ENCODE measurements at regions not wholly inside any gene's neighbourhood (a gene's known extent, or its start where the extent isn't known, plus 50 kb on each side); places are given as distances from the start of the nearest gene placed in this dataset.

DNA sequence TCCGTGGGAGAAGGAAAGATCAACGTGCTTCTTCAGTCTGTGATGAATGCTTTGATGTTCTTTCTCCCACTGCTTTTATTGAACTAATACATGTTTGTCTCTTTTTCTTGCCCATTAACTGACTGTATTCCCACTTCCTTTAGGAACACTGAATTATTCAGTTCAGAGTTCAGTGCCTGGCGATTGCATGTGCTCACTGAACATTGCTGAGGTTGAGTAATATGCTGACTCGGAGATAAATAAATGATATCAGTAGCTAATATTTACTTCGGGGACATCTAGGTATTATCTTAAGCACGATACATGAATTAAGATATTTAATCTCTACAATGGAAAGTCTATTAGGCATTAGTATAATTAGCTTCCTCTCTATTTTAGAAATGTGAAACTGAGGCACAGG lies 102.3 kb upstream of the OR5AK2 start:
- no peak for TF ChIP-seq POLR2AphosphoS5 (IDR thresholded peaks at IDR 0.05; ENCODE audit: borderline replicate concordance, low read depth, low read length)
- TF ChIP-seq EZH2 (IDR thresholded peaks at IDR 0.05), result no peak

Data from SK-N-MC (cell line).